COLO668 (cell line): ENCODE measurements at regions not wholly inside any gene's neighbourhood (a gene's known extent, or its start where the extent isn't known, plus 50 kb on each side); places are given as distances from the start of the nearest gene placed in this dataset.

Experiments used
- DNase-seq: peaks from one replicate; lab custom pipeline; 2025; ENCODE audit not compliant: unreplicated experiment; lab: John Stamatoyannopoulos, UW

DNA sequence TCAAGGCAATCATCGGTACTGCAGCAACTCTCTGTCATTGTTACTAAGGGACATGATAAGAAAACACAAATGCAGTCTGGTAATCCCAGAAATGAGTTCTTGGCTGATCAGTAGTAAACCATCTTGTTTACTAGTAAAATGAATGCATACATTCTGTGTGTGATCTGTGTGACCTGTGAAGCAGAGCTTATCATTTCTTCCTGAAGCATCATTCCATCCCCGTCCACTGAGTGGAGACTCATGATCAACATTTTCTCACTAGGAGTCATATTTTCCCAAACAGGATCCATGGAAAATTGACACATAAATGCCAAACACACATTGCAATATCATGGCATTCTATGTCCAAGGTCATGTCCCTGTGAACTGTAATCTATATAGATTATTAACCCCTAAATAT, 226.1 kb downstream of the ANKRD50 start:
- DNase-seq: no peak

DNA sequence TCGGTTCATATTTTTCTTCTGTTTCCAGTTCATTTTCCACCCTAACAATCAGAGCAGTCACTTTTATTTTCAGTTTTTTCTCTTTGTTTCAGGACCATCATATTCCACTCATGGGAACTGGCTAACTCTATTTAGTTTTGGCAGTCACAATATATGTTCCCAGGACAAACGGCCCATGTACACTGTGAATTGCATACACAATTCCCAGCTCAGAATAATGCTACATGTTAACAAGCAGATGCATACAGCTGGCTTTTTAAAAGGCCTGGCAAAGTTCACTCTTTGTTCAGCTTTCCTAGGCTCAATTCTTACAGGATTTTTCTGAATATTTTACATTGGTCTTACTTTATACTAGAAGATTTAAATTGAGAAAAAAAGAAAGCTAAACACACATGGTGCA, 224.9 kb downstream of the ANKRD50 start:
- no peak for DNase-seq

DNA sequence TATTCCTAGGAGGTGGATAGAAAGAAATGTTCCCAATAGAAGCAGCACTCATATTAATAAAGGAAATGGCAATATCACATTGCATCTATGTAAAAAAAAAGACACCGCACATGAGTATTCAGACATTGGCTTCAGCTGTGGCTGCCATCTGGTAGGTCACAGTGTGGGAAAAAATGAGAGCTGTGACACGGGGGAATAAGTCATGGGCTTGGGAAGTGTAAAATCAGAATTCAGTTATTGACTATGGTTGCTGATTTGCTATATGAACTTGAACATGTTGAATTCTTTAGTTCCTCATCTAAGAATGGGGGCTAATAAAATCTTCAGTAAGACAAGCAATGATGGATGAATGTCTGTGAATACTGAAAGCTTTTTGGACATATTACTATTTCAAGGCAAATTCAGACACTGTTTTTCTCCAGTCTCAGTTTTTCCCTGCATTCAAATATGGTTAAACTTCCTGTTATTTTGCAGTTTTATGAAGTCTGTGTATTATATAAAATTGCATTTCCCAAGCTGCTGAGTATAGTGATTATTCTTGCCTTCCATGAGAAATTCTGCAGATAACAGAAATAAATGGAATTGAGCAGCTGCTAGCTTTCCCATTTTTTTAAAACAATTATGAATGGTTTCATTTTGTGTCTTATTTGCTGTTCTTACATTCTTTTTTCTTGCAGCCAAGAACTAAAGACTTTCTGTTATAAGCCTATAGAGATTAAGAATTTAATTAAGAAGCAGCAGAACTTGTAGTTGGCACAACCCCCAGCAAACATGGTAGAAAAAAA, 221.0 kb downstream of the ANKRD50 start:
- DNase-seq: no peak

DNA sequence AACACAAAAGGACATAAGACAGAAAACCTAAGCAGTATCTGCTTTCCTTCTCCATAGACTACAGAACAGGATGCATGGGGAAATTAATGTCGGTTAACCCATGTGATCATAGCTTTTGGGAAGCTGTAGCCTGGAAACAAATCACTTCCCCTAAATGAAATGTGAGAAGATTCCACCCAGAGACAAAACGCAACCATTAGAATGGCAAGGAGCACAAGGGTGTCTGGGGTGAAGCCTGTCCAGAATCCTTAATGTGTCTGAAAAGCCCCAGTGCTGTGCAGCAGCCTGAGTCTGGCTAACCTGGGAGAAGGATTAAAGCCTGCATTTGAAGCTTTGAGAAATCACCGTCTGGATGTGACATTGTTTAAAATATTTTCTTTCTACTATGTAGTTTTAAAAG, 213.3 kb downstream of the ANKRD50 start:
- no peak for DNase-seq

DNA sequence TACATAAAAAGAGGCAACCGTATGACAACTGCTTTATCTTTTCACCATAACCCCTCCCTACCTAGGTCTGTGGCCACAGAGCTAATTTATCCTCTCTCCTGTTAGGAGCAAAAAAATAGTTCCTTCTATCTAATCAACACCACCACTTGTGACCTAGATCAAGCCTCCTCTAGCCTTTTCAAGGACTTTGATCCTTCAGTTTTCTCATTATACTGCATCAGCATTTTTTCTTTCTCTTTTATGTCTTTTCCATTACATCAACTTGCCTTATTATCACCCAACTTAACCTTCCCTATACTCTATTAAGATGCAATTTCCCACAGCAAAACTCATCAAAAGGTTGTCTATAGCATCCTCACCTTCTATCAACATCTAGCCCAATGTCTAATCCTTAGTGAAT, 211.0 kb downstream of the ANKRD50 start:
- no peak for DNase-seq

DNA sequence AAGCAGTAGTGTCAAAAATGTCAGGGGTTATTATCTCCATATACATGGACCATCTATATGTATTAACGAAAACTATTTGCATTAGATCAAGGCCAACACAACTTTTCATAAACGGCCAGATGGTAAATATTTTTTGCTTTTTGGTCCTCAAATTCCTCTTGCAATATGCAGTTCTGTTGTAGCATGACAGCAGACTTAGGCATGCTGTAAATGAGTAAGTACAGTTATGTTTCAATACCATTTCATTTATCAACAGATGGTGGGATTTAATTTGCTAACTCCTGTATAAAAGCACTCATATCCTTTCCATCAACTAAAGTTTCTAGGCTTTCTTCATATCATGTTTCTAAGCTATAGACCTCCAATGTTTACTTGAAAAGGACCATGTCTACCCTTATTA, 208.1 kb downstream of the ANKRD50 start:
- DNase-seq: no peak

DNA sequence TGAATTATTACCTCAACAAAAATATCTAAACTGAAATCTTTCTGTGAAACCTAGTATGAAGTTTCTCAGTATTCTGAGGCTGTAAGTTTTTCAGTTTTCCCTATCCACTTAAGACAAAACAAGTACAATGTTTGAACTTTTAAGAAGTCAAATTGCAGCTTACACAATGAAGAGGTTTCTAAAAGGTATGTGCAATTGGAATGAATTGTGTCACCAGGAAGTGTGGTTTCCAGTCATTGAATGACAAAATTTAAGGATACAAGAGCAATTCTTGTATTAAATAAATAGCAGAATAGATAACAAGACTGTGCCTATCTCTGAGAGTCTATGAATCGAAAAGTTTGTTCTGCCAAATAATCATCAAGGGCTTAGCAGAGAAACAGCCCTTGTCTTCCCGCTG, 207.3 kb downstream of the ANKRD50 start:
- DNase-seq: no peak

DNA sequence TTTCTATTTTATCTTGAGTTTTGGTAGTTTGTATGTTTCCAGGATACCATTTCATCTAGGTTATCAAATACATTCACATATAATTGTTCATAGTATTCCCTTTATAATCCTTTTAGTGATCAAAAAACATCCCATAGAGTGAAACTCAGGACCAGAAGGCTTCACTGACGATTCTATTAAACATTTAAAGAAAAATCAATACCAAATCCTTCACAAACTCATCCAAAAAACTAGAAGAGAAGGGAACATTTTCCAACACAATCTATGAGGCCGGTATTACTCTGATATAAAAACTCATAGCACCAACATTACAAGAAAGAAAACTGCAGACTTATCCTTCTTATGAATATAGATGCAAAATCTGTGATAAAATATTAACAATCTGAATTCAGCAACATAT, 203.4 kb downstream of the ANKRD50 start:
- DNase-seq: no peak

DNA sequence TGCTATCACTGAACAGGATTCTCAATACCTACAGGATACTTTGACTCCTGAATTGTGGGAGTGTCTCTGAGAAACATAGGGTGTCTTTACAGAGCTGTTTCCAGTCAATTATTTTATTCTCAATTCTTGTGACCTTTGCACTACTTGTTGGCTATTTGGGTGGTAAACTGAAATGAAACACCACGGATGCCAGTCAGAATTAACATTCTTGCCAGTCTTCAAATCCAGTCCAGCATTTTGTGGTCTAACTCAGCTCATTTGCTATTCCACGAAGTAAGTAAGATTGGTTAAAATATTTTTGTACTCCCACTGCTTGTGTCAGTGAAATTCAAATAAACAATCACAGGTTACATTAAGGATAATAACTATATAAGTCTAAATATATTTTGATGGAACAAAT, 197.9 kb downstream of the ANKRD50 start:
- DNase-seq: no peak

DNA sequence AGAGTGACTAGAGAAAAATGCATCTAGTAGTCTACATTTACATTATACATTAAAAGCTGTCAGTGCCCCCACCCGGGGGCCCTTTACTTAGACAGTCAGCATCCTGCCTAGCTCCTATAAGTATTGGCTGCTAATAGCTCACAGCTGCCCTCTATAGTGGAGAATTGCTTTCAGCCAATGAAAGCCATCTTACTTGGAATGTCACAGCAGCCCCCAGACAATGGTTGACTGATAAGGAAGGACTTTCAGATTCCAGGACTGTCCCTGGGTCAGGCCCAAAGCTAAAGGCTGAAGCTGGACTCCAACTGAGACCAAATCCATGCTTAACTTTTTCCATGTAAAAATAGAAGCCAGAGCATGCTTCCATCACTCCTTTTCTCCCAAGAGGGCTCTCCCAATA, 196.9 kb downstream of the ANKRD50 start:
- no peak for DNase-seq

DNA sequence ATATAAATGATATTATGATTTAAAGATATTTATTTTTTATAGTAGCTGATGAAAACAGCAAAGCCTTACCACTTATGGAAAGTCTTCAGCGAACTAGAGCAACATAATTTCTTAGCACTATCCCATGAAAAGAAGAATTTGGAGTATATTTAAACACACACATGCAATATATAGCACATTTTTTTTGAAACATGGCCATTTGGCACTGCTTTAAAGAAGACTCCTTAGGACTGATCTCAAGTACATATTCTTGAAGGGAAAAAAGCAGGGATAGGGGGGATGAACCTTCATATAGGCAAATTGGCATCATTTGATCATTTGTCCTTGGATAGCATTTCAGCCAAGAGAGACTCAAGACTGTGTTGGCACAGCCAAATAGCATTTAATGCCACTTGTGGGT, 193.3 kb downstream of the ANKRD50 start:
- no peak for DNase-seq

DNA sequence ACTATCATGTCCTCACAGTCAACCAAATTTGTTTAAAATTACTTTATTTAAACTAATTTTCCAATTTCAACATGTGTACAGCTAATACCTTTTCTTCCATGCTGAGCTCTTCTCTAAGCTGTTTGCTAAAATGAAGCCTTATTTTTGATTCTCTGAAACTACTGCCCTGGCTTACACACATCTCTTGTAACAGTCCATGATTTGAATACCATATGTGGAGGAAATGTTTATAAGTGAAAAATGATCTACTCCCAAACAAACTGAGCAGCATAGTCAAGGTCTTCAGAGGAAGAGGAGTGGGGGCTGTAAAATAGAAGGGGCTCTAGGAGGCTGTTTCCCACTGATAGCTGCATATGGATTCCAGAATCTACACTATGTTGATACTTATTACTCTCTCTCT, 188.7 kb downstream of the ANKRD50 start:
- DNase-seq: no peak

DNA sequence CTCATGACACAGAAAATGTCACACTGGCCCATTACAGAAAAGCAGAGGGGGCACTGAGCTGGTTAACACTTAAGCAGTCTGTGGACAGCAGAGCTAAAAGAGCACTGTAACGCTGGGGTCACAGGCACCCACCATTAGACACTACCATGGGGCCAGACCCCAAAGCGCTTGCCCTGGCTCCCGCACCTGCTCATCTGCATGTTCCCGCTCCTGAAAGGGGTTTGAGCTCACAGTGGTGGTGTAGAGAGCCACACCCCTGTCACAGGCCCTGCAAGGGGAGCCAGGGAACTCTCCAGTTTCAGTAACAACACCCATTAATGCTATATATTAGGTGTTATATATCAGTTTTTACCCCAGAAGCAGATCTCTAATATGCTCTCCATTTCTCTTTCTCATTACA, 187.0 kb downstream of the ANKRD50 start:
- DNase-seq: no peak

DNA sequence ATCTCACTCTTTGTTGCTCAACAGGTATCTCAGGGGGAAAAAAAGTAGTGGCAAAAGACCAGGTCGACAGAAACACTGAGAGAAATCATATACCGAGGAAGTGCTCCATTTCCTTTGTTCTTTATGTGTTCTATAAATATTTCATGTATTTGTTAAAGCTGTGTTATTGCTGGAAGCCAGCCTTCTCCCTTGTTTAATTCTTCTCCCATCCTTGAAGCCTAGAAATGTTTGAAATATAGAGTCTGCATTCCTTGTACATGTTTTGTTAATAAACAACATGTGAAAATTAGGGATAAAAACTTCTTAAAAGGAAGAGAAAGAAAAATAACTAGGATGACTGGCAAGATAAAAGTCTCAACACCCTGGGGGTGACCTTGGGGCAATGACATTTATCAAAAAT, 186.2 kb downstream of the ANKRD50 start:
- DNase-seq: no peak

DNA sequence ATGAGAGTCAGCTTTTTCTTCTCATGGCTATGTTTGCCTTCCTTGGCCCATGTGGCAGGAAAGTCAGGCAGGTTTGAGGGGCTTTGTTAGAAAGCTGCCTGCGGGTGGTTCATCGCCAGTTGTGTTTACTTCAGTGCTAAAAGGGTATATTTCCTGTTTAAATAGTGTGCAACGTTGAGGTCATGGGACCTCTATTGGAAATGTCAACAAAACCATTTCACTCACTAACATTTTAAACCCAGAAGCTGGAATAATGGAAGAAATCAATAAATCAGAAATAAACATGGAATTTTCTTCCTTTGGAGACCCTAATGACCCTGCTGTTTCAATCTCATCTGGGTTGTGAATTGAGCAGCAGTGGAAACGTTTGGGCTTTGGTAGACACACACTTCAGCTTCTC, 185.8 kb downstream of the ANKRD50 start:
- DNase-seq: peak; percentile 10

DNA sequence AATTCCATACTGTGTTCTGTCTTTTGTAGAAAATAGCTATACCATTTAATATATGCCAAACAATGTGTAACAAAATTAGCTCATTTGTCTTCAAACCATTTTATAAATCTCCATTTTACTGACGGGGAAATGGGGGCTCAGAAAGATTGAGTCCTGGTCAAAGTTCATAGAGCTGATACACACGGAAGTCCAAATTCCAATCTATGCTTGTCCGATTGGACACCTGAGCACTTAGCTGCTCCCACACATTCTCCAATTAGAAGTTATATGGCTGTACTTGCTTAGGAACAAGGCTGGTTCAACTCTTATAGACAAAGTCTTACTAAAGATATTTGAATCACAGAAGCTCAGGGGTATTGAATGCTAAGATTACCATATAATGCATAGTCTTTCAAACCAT, 185.2 kb downstream of the ANKRD50 start:
- no peak for DNase-seq

DNA sequence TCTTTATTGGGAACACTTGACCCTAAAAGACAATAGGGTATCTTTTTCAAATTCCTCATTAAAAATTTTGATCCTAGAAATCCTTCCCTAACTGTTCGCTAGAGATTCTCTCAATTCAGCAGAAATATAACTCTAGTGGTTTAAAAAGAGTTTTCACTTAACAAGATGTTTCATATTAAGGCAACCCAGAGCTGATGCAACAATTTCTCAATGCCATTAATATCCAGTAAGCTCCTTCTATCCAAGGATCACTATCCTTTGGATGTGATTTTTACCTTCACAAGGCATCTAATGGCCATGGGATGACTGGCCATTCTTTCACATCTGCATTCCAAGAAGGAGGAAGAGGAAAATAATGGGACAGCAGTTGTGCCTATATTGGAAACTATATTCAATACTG, 183.4 kb downstream of the ANKRD50 start:
- no peak for DNase-seq

DNA sequence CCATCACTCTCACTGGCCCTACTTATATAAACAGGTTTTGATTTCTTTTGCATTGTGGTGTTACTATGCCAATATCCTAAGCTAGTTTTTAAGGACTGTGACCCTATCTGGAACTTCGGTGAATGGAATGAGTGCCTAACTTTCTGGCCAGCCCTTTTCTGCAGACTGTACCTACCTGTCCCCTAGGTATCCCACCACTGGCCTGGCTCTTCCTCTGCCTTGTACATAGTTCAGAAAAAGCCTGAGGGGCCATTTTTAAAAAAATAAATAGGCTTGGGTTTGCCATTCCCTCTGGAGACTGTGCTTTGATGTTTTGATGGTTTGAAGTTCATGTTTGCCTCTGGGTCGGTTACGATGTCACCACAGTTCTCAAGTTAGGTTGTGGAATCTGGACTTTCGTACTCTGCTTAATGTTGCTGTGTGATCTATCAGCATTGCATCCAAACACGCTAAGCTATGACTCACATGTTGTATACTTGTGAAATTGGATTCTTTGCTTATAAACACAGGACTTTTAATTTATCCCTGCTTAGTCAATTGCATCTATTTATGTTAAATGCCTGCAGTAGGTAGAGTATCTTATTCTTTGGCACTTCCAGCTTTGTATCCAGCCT, 182.0 kb downstream of the ANKRD50 start:
- DNase-seq: no peak

DNA sequence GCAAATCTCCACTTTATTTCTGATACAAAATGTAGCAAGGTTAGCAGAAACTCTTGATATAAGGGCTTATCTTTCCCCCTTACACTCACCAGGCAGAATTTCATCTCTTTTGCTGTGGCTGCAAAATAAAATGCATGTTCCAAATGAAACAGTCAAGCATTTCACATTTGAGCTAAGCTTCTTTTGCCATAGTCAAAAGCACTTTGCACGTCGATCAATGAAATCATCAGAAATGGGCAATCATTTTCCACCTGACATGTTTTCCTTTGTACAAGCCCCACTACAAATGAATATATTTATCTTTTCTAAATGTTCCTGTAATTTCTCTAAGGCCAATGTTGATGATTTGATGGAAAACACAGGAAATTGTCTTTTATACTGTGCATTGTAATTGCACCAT, 178.4 kb downstream of the ANKRD50 start:
- no peak for DNase-seq

DNA sequence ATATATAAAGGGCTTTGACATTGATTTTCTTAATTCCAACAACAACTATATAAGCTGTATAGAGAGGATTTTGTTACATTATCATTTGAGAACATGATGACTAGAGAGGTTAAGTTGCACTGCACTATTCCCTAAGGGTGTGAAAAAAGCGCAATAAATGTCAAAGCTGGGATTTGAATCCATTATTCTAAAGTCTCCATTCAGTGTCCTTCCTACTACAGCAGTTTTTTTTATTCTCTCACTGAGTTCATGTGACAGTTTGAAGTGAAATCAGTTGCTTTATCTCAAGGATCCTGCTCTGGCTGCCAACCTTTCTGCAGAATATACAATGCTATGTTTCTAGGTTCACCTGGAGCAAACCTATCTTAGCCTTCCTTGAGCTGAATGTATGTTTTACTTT, 177.5 kb downstream of the ANKRD50 start:
- no peak for DNase-seq

DNA sequence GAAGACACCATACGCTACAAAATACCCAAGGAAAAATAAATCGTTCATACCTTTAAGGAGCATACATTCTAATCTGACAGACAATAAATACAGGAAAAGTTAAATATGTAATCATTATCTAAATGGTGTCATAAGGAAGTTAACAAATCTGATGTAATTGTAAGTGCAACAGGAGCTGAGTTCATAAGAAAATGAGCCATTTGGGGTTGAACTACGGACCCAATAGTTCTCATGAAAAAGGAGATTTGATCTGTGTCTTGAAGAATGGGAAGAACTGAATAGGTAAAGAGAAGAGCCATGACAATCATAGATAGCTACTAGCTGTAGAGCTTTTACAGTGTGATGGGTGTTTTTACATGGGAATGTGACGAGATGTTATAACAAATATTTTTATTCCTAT, 175.6 kb downstream of the ANKRD50 start:
- no peak for DNase-seq

DNA sequence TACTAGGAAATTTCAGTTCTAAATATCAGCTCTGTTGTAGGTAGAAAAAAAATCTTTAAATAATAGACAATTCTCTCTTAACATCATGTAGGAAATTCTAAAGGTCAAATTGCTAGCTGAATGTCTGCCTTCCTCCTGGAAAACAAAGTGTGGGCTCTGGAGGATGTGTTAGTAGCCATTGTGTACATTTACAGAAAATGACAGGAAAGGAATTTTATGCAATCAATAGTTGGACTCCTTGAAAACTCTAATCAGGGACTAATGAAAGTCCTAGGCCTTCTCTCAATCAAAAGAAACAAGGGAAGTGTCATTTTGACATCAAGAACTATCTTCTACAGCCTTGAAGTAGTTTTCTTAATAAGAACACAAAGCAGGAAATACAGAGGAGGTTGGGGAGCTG, 174.6 kb downstream of the ANKRD50 start:
- DNase-seq: no peak

DNA sequence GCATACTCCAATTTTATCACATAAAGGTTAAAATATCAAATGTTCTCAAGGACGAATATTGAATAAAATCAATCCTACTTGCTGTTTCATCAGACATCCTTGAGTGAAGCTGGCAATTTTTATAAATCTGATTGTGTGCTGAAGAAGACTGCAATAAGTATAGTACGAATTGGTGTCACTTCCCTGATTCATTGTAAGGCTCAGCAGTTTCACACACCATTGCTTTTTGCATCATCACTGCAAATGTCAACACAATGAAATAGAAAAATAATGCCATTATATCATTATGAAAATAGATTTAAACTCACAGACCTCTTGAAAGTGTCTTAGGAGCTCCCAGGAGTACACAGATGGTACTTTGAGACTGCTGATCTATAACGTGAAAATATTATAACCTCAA, 172.5 kb downstream of the ANKRD50 start:
- no peak for DNase-seq
